ENCODE measurements at regions not wholly inside any gene's neighbourhood (a gene's known extent, or its start where the extent isn't known, plus 50 kb on each side); places are given as distances from the start of the nearest gene placed in this dataset.

- DNase-seq, result no peak
These were observed 564.3 kb downstream of the CMPK2 start for GRCh38 chr2:6301426-6301825.

- DNase-seq, result no peak
These were observed 556.7 kb downstream of the CMPK2 start for GRCh38 chr2:6308986-6309385.

- no peak for DNase-seq
These were observed 556.1 kb downstream of the CMPK2 start for GRCh38 chr2:6309415-6310255.

- DNase-seq, result no peak
These were observed 555.2 kb downstream of the CMPK2 start for GRCh38 chr2:6310256-6311215.

GRCh38 chr2:6312367-6312766 lies 553.3 kb downstream of the CMPK2 start:
- DNase-seq, result no peak

GRCh38 chr2:6314218-6314960 lies 551.3 kb downstream of the CMPK2 start:
- no peak for DNase-seq

GRCh38 chr2:6325616-6326015 lies 540.1 kb downstream of the CMPK2 start:
- no peak for DNase-seq

GRCh38 chr2:6326958-6327357 lies 538.7 kb downstream of the CMPK2 start:
- DNase-seq, result no peak

GRCh38 chr2:6336752-6337471 lies 528.8 kb downstream of the CMPK2 start:
- no peak for DNase-seq

GRCh38 chr2:6337472-6337820 lies 528.3 kb downstream of the CMPK2 start:
- no peak for DNase-seq

- no peak for DNase-seq
These were observed 524.0 kb downstream of the CMPK2 start for GRCh38 chr2:6341588-6342129.

- DNase-seq, result no peak
These were observed 523.3 kb downstream of the CMPK2 start for GRCh38 chr2:6342273-6342920.

- DNase-seq, result no peak
These were observed 522.6 kb downstream of the CMPK2 start for GRCh38 chr2:6343076-6343475.

GRCh38 chr2:6352247-6352646 lies 513.5 kb downstream of the CMPK2 start:
- DNase-seq, result no peak

- peak; percentile 32 for DNase-seq
These were observed 512.7 kb downstream of the CMPK2 start for GRCh38 chr2:6352906-6353515.

- no peak for DNase-seq
These were observed 512.0 kb downstream of the CMPK2 start for GRCh38 chr2:6353669-6354068.

GRCh38 chr2:6354546-6354945 lies 511.2 kb downstream of the CMPK2 start:
- no peak for DNase-seq

GRCh38 chr2:6355886-6356761 lies 509.6 kb downstream of the CMPK2 start:
- no peak for DNase-seq

GRCh38 chr2:6358546-6358945 lies 507.2 kb downstream of the CMPK2 start:
- DNase-seq, result no peak

GRCh38 chr2:6358985-6359384 lies 506.7 kb downstream of the CMPK2 start:
- DNase-seq, result no peak

Measured in 8988T (cell line).